ENCODE measurements at regions not wholly inside any gene's neighbourhood (a gene's known extent, or its start where the extent isn't known, plus 50 kb on each side); places are given as distances from the start of the nearest gene placed in this dataset.

GRCh38 chr15:37794947-37795346 is 139.5 kb upstream of the TMCO5A start:
- Histone ChIP-seq H3K4me3 (ENCODE audit: low read length) (no peak overlapping the region), H3K4me1 (ENCODE audit: insufficient read depth, low read length) (no peaks in the 10 kb centered on the region), H3K9me3 (ENCODE audit: control insufficient read depth in 1 of 2, insufficient read depth in 1 of 2, low read length in 2 of 2) (peaks cover 0 to 4% of the 10 kb centered on the region in 2 experiments), H3K27me3 (ENCODE audit: control insufficient read depth in 1 of 2, insufficient read depth in 2 of 2, low read length in 2 of 2) (no peaks in the 10 kb centered on the region), H3K36me3 (ENCODE audit: insufficient read depth, low read length) (no peaks in the 10 kb centered on the region), H3K27ac (ENCODE audit: low read depth in 1 of 2, low read length in 2 of 2) (no peak overlapping the region)
- no peak overlapping the region for H3K4me3 Mint-ChIP-seq
- H3K27ac Mint-ChIP-seq: no peak overlapping the region
- H3K36me3 Mint-ChIP-seq (ENCODE audit: low read depth): no peaks in the 10 kb centered on the region
- no peaks in the 10 kb centered on the region for H3K27me3 Mint-ChIP-seq
- ChIA-PET POLR2A (no interaction called here), CTCF (no interaction called here)
- TF ChIP-seq CTCF (IDR thresholded peaks at IDR 0.05): no peak
- DNase-seq: no peak
- no peaks in the 10 kb centered on the region for H3K4me1 Mint-ChIP-seq (ENCODE audit: low read depth)
- H3K9me3 Mint-ChIP-seq: no peaks in the 10 kb centered on the region
- no peak for ATAC-seq (ENCODE audit: poor library complexity)
- intact Hi-C loops (cut with DNase I, micrococcal nuclease): no loop called here

- Histone ChIP-seq H3K4me1 (ENCODE audit: insufficient read depth, low read length) (no peaks in the 10 kb centered on the region), H3K9me3 (ENCODE audit: control insufficient read depth in 1 of 2, insufficient read depth in 1 of 2, low read length in 2 of 2) (peaks cover 0 to 4% of the 10 kb centered on the region in 2 experiments), H3K27ac (ENCODE audit: low read depth in 1 of 2, low read length in 2 of 2) (no peak overlapping the region), H3K27me3 (ENCODE audit: control insufficient read depth in 1 of 2, insufficient read depth in 2 of 2, low read length in 2 of 2) (no peaks in the 10 kb centered on the region), H3K36me3 (ENCODE audit: insufficient read depth, low read length) (no peaks in the 10 kb centered on the region), H3K4me3 (ENCODE audit: low read length) (no peak overlapping the region)
- H3K4me1 Mint-ChIP-seq (ENCODE audit: low read depth): no peaks in the 10 kb centered on the region
- no peaks in the 10 kb centered on the region for H3K9me3 Mint-ChIP-seq
- ChIA-PET POLR2A (no interaction called here), CTCF (no interaction called here)
- TF ChIP-seq CTCF (IDR thresholded peaks at IDR 0.05): no peak
- no peak overlapping the region for H3K27ac Mint-ChIP-seq
- H3K36me3 Mint-ChIP-seq (ENCODE audit: low read depth): no peaks in the 10 kb centered on the region
- H3K4me3 Mint-ChIP-seq: no peak overlapping the region
- peaks cover 4% of the 10 kb centered on the region for H3K27me3 Mint-ChIP-seq
- ATAC-seq (ENCODE audit: poor library complexity) (no peak), DNase-seq (no peak)
- intact Hi-C loops (cut with DNase I, micrococcal nuclease): no loop called here
Measured at GRCh38 chr15:37801529-37801928, 132.9 kb upstream of the TMCO5A start.

- no peaks in the 10 kb centered on the region for H3K9me3 Mint-ChIP-seq
- Histone ChIP-seq H3K4me3 (ENCODE audit: low read length) (no peak overlapping the region), H3K27ac (ENCODE audit: low read depth in 1 of 2, low read length in 2 of 2) (no peak overlapping the region), H3K4me1 (ENCODE audit: insufficient read depth, low read length) (no peaks in the 10 kb centered on the region), H3K9me3 (ENCODE audit: control insufficient read depth in 1 of 2, insufficient read depth in 1 of 2, low read length in 2 of 2) (no peaks in the 10 kb centered on the region), H3K27me3 (ENCODE audit: control insufficient read depth in 1 of 2, insufficient read depth in 2 of 2, low read length in 2 of 2) (no peaks in the 10 kb centered on the region), H3K36me3 (ENCODE audit: insufficient read depth, low read length) (no peaks in the 10 kb centered on the region)
- peaks cover 4% of the 10 kb centered on the region for H3K27me3 Mint-ChIP-seq
- intact Hi-C loops (cut with DNase I, micrococcal nuclease): no loop called here
- no peaks in the 10 kb centered on the region for H3K4me1 Mint-ChIP-seq (ENCODE audit: low read depth)
- ChIA-PET CTCF (no interaction called here), POLR2A (no interaction called here)
- H3K36me3 Mint-ChIP-seq (ENCODE audit: low read depth): no peaks in the 10 kb centered on the region
- no peak for TF ChIP-seq CTCF (IDR thresholded peaks at IDR 0.05)
- H3K4me3 Mint-ChIP-seq: no peak overlapping the region
- no peak for ATAC-seq (ENCODE audit: poor library complexity)
- H3K27ac Mint-ChIP-seq: no peak overlapping the region
- DNase-seq: no peak
Measured at GRCh38 chr15:37806808-37807207, 127.6 kb upstream of the TMCO5A start.
